MG63 (cell line): ENCODE measurements at regions not wholly inside any gene's neighbourhood (a gene's known extent, or its start where the extent isn't known, plus 50 kb on each side); places are given as distances from the start of the nearest gene placed in this dataset.
"Not testable (repeated sequence)": the region's sequence is repeated elsewhere in the genome, so short reads cannot be mapped to it uniquely, and the experiment has no call there.

ENCODE experiments used
- DNase-seq: peaks from one replicate; pipeline ENCODE4 v3.0.0-alpha.2; 2020
- H3K27me3 ChIP-seq: fragments of 250-450 bp; sonication (Bioruptor Pico); 2 replicates; pipeline ENCODE4 v1.5.1; 2020; ENCODE audit warnings: mild to moderate bottlenecking, moderate library complexity
- H3K36me3 ChIP-seq: fragments of 250-450 bp; sonication (Bioruptor Pico); 2 replicates; pipeline ENCODE4 v1.5.1; 2020; ENCODE audit warnings: mild to moderate bottlenecking, moderate library complexity
- H3K4me3 ChIP-seq: fragments of 250-450 bp; sonication (Bioruptor Pico); 2 replicates; pipeline ENCODE4 v1.5.1; 2020; ENCODE audit warnings: mild to moderate bottlenecking, moderate library complexity
- H3K9me3 ChIP-seq: fragments of 250-450 bp; sonication (Bioruptor Pico); 2 replicates; pipeline ENCODE4 v1.5.1; 2020; ENCODE audit warnings: mild to moderate bottlenecking, moderate library complexity

- H3K4me3 ChIP-seq: no peak overlapping the region
- no peak for DNase-seq
- no peaks in the 10 kb centered on the region for H3K36me3 ChIP-seq
- H3K9me3 ChIP-seq: peaks cover 1% of the 10 kb centered on the region; the same call in 1 of the 2 replicates
- H3K27me3 ChIP-seq: no peaks in the 10 kb centered on the region
Measured at GRCh38 chr17:83154311-83155127, 75.1 kb downstream of the METRNL start.

- Histone ChIP-seq H3K36me3 (no peaks in the 10 kb centered on the region), H3K9me3 (peaks cover 1% of the 10 kb centered on the region; the same call in 1 of the 2 replicates), H3K4me3 (peak overlapping the region; percentile 11; the same call in 1 of the 2 replicates), H3K27me3 (no peaks in the 10 kb centered on the region)
- peak; percentile 94 for DNase-seq
Measured at GRCh38 chr17:83155128-83156121, 76.0 kb downstream of the METRNL start.

- Histone ChIP-seq H3K36me3 (no peaks in the 10 kb centered on the region), H3K27me3 (no peaks in the 10 kb centered on the region), H3K4me3 (no peak overlapping the region), H3K9me3 (peaks cover 1% of the 10 kb centered on the region; the same call in 1 of the 2 replicates)
- DNase-seq: no peak
Measured at GRCh38 chr17:83156408-83156807, 77.0 kb downstream of the METRNL start.

- DNase-seq: no peak
- Histone ChIP-seq H3K27me3 (peaks cover 2% of the 10 kb centered on the region; the same call in 1 of the 2 replicates), H3K36me3 (no peaks in the 10 kb centered on the region)
Measured at GRCh38 chr17:83159204-83160049, 80.0 kb downstream of the METRNL start.

GRCh38 chr17:83160443-83161297 is 81.3 kb downstream of the METRNL start:
- Histone ChIP-seq H3K27me3 (peaks cover 4% of the 10 kb centered on the region; the same call in 1 of the 2 replicates), H3K4me3 (no peak overlapping the region), H3K9me3 (peaks cover 1% of the 10 kb centered on the region; the same call in 1 of the 2 replicates), H3K36me3 (no peaks in the 10 kb centered on the region)
- DNase-seq: no peak

More at GRCh38 chr17:83159204-83160049, 80.0 kb downstream of the METRNL start:
- Histone ChIP-seq H3K4me3 (no peak overlapping the region), H3K9me3 (peaks cover 1% of the 10 kb centered on the region; the same call in 1 of the 2 replicates)

- Histone ChIP-seq H3K36me3 (no peaks in the 10 kb centered on the region), H3K4me3 (no peak overlapping the region), H3K9me3 (peaks cover 1% of the 10 kb centered on the region; the same call in 1 of the 2 replicates), H3K27me3 (peaks cover 4% of the 10 kb centered on the region; the same call in 1 of the 2 replicates)
- DNase-seq: peak; percentile 75
Measured at GRCh38 chr17:83161298-83162034, 82.1 kb downstream of the METRNL start.

- Histone ChIP-seq H3K36me3 (no peaks in the 10 kb centered on the region), H3K9me3 (peaks cover 1% of the 10 kb centered on the region; the same call in 1 of the 2 replicates), H3K27me3 (peaks cover 4% of the 10 kb centered on the region; the same call in 1 of the 2 replicates), H3K4me3 (no peak overlapping the region)
- DNase-seq: no peak
Measured at GRCh38 chr17:83162035-83162745, 82.8 kb downstream of the METRNL start.

GRCh38 chr17:83164490-83164889 is 85.1 kb downstream of the METRNL start:
- no peak for DNase-seq
- Histone ChIP-seq H3K4me3 (no peak overlapping the region), H3K9me3 (no peaks in the 10 kb centered on the region), H3K36me3 (no peaks in the 10 kb centered on the region), H3K27me3 (peaks cover 7% of the 10 kb centered on the region; the same call in 1 of the 2 replicates)

GRCh38 chr17:83170571-83171260 is 91.3 kb downstream of the METRNL start:
- H3K27me3 ChIP-seq: 0 out of 2 replicates have a peak, but pooled peaks cover 2% of the 10 kb centered on the region
- H3K9me3 ChIP-seq: no peaks in the 10 kb centered on the region
- DNase-seq: no peak
- no peak overlapping the region for H3K4me3 ChIP-seq
- no peaks in the 10 kb centered on the region for H3K36me3 ChIP-seq

GRCh38 chr17:83171661-83172060 is 92.3 kb downstream of the METRNL start:
- Histone ChIP-seq H3K36me3 (no peaks in the 10 kb centered on the region), H3K4me3 (no peak overlapping the region)
- no peak for DNase-seq

GRCh38 chr17:83172099-83172498 is 92.7 kb downstream of the METRNL start:
- not testable (repeated sequence) for H3K4me3 ChIP-seq, H3K36me3 ChIP-seq, H3K27me3 ChIP-seq, DNase-seq, H3K9me3 ChIP-seq

More at GRCh38 chr17:83171661-83172060, 92.3 kb downstream of the METRNL start:
- Histone ChIP-seq H3K9me3 (no peaks in the 10 kb centered on the region), H3K27me3 (0 out of 2 replicates have a peak, but pooled peaks cover 2% of the 10 kb centered on the region)

GRCh38 chr17:83172646-83173045 is 93.2 kb downstream of the METRNL start:
- H3K36me3 ChIP-seq, DNase-seq, H3K9me3 ChIP-seq, H3K27me3 ChIP-seq, H3K4me3 ChIP-seq: not testable (repeated sequence)

- H3K9me3 ChIP-seq, H3K36me3 ChIP-seq, H3K27me3 ChIP-seq, DNase-seq, H3K4me3 ChIP-seq: not testable (repeated sequence)
Measured at GRCh38 chr17:83173180-83173913, 93.9 kb downstream of the METRNL start.
